OCI-LY7 (cell line): ENCODE measurements at regions not wholly inside any gene's neighbourhood (a gene's known extent, or its start where the extent isn't known, plus 50 kb on each side); places are given as distances from the start of the nearest gene placed in this dataset.

ENCODE experiments used
- BruUV-seq: library from RNA; stranded (reverse); fragments of 400-500 nt; replicated peaks from 2 replicates; lab custom pipeline; 2021; lab: Mats Ljungman, UMichigan
- CTCF ChIA-PET: fragments of 300-600 bp; sonication (Branson Sonifier 250); formaldehyde crosslinking; loops from one replicate; lab custom pipeline; 2022; ENCODE audit warnings: antibody characterized with exemption; ENCODE audit not compliant: unreplicated experiment; lab: Charles Lee
- POLR2A ChIA-PET: fragments of 300-600 bp; sonication (Branson Sonifier 250); formaldehyde crosslinking; loops from one replicate; lab custom pipeline; 2022; ENCODE audit warnings: antibody characterized with exemption; lab: Charles Lee
- DNase-seq: peaks from one replicate; pipeline ENCODE4 v3.0.0-alpha.2; 2015; ENCODE audit warnings: low spot score
- H2AFZ ChIP-seq: fragments of 200-600 bp; sonication (generic), shearing (Covaris generic); 2 replicates; pipeline ENCODE4 v1.6.1; 2014; ENCODE audit warnings: mild to moderate bottlenecking, antibody characterized with exemption, low read length, moderate library complexity
- H3K27ac ChIP-seq: fragments of 200-600 bp; sonication (generic); 2 replicates; pipeline ENCODE4 v1.5.1; 2014; ENCODE audit warnings: mixed run types, low read depth, mild to moderate bottlenecking, moderate library complexity, low read length, inconsistent platforms; ENCODE audit not compliant: poor library complexity, severe bottlenecking
- H3K36me3 ChIP-seq: fragments of 200-600 bp; sonication (generic); 2 replicates; pipeline ENCODE4 v1.6.1; 2014; ENCODE audit warnings: mild to moderate bottlenecking, antibody characterized with exemption, low read length, moderate library complexity, mixed read lengths; ENCODE audit not compliant: insufficient read depth
- H3K4me1 ChIP-seq: fragments of 200-600 bp; sonication (generic); 2 replicates; pipeline ENCODE4 v1.5.1; 2014; ENCODE audit warnings: mild to moderate bottlenecking, low read length; ENCODE audit not compliant: insufficient read depth, poor library complexity, severe bottlenecking
- H3K4me2 ChIP-seq: fragments of 200-600 bp; sonication (generic); 2 replicates; pipeline ENCODE4 v1.6.1; 2014; ENCODE audit warnings: mild to moderate bottlenecking, low read length
- H3K4me3 ChIP-seq: fragments of 200-600 bp; sonication (generic); 2 replicates; pipeline ENCODE4 v1.5.1; 2014; ENCODE audit warnings: mild to moderate bottlenecking, low read depth, low read length; ENCODE audit not compliant: poor library complexity, severe bottlenecking
- H3K79me2 ChIP-seq: fragments of 200-600 bp; sonication (generic); 2 replicates; pipeline ENCODE4 v1.6.1; 2016; ENCODE audit warnings: low read depth, mild to moderate bottlenecking, low read length, moderate library complexity, mixed read lengths; ENCODE audit not compliant: insufficient read depth
- H3K9me2 ChIP-seq: fragments of 200-600 bp; sonication (generic); 2 replicates; pipeline ENCODE4 v1.6.1; 2016; ENCODE audit warnings: mild to moderate bottlenecking, low read length, mixed read lengths; ENCODE audit not compliant: insufficient read depth
- H3K9me3 ChIP-seq: fragments of 200-600 bp; sonication (generic); 2 replicates; pipeline ENCODE4 v1.6.1; 2014; ENCODE audit warnings: mild to moderate bottlenecking, mixed run types, low read length, mixed read lengths
- H4K20me1 ChIP-seq: fragments of 200-600 bp; sonication (generic); 2 replicates; pipeline ENCODE4 v1.6.1; 2014; ENCODE audit warnings: mild to moderate bottlenecking, antibody characterized with exemption, low read length, moderate library complexity, mixed read lengths; ENCODE audit not compliant: insufficient read depth
- EZH2phosphoT487 ChIP-seq: fragments of 200-600 bp; sonication (generic); IDR thresholded peaks from 2 replicates; pipeline ENCODE4 v1.6.1; 2018; ENCODE audit warnings: low read depth, borderline replicate concordance, mild to moderate bottlenecking, mixed run types, antibody characterized with exemption, low read length, moderate library complexity, mixed read lengths
- intact Hi-C: fragments of 100-400 bp; cut with micrococcal nuclease; formaldehyde crosslinking; loops from one replicate; pipeline ENCODE4 v1.10.0; 2022; ENCODE audit not compliant: unreplicated experiment
- TF ChIP-seq, protein P1 (sequence below): fragments of 200-600 bp; sonication (generic); conservative IDR thresholded peaks from 2 replicates; pipeline ENCODE4 v1.5.1; 2014; ENCODE audit warnings: mild to moderate bottlenecking, antibody characterized with exemption, low read length, moderate library complexity, mixed read lengths

DNA sequence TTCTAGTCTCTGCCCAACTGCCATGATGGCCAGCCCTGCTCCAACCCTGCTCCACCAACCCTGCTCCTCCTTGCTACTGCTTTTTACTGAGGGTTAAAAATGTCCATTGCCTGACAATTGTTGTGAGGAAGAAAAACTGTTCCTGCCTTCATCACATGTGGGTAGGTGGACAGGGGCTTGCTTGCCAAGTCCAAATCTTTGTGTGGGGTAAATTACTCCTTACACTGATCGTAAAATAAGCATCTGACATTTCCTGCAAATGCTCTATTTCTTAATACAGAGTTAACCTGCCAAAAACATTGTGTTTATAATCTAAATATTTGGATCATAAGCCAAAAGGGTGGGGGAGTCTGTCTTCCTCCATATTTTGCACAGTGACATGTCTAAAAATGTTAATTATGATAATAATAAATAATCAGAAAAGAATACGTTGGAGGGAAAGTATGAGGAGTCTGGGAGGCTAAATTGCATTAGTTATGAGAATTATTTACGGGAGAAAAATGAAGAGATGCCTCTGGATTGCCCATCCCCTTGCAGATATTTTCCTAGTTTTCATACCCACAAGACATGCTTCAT lies 242.5 kb upstream of the TBL1XR1 start:
- BruUV-seq: no TSS peak
- no peaks in the 10 kb centered on the region for H3K79me2 ChIP-seq
- H3K4me3 ChIP-seq: no peak overlapping the region
- no peaks in the 10 kb centered on the region for H3K9me3 ChIP-seq
- no peaks in the 10 kb centered on the region for H4K20me1 ChIP-seq
- no peaks in the 10 kb centered on the region for H3K9me2 ChIP-seq
- no peak for DNase-seq
- ChIA-PET POLR2A (no interaction called here), CTCF (no interaction called here)
- no peak overlapping the region for H2AFZ ChIP-seq
- H3K36me3 ChIP-seq: no peaks in the 10 kb centered on the region
- H3K4me1 ChIP-seq: peaks cover 16% of the 10 kb centered on the region
- intact Hi-C loops: loop anchor here (5.0 kb wide), 1 partner anchor 77 kb away; no protein-coding TSS in a partner anchor
- TF ChIP-seq, protein P1, sequence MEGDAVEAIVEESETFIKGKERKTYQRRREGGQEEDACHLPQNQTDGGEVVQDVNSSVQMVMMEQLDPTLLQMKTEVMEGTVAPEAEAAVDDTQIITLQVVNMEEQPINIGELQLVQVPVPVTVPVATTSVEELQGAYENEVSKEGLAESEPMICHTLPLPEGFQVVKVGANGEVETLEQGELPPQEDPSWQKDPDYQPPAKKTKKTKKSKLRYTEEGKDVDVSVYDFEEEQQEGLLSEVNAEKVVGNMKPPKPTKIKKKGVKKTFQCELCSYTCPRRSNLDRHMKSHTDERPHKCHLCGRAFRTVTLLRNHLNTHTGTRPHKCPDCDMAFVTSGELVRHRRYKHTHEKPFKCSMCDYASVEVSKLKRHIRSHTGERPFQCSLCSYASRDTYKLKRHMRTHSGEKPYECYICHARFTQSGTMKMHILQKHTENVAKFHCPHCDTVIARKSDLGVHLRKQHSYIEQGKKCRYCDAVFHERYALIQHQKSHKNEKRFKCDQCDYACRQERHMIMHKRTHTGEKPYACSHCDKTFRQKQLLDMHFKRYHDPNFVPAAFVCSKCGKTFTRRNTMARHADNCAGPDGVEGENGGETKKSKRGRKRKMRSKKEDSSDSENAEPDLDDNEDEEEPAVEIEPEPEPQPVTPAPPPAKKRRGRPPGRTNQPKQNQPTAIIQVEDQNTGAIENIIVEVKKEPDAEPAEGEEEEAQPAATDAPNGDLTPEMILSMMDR: no peak
- TF ChIP-seq EZH2phosphoT487: no peak
- no peak overlapping the region for H3K27ac ChIP-seq
- H3K4me2 ChIP-seq: no peak overlapping the region

- no peak for DNase-seq
- H3K9me3 ChIP-seq: no peaks in the 10 kb centered on the region
- H3K4me2 ChIP-seq: no peak overlapping the region
- no TSS peak for BruUV-seq
- no peaks in the 10 kb centered on the region for H4K20me1 ChIP-seq
- no peak overlapping the region for H3K4me3 ChIP-seq
- H3K79me2 ChIP-seq: no peaks in the 10 kb centered on the region
- peaks cover 16% of the 10 kb centered on the region for H3K4me1 ChIP-seq
- no peaks in the 10 kb centered on the region for H3K9me2 ChIP-seq
- no peak overlapping the region for H2AFZ ChIP-seq
- intact Hi-C loops: loop anchor here (5.0 kb wide), 1 partner anchor 78 kb away; no protein-coding TSS in a partner anchor
- no peak for TF ChIP-seq EZH2phosphoT487
- TF ChIP-seq, protein P1: no peak
- H3K36me3 ChIP-seq: no peaks in the 10 kb centered on the region
- ChIA-PET POLR2A (no interaction called here), CTCF (no interaction called here)
- no peak overlapping the region for H3K27ac ChIP-seq
These were observed 243.3 kb upstream of the TBL1XR1 start for GRCh38 chr3:177440456-177441104.

DNA sequence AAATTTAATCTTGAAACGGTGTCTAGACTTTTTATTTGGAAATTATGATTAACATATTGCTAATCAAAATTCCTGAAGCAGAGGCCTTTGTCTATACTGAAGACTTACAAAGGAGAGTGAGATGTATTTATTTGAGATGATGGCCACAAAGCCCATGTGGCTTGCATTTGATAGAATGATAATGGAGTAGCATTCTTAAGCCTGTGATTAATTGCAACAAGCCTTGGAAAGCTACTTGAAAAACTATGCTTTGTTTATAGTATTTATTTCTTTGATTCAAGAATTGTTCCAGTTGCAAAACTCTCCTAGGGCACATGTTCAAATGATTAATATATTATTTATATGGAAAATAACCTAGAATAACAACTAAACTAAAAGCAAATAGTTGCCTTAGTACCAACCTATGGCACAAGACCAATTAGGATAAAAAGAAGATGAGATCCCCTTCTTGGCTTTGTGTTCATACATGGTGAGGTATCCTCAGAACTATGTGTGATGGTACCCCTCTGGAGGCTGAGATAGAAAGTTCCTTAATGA lies 244.1 kb upstream of the TBL1XR1 start:
- no peaks in the 10 kb centered on the region for H3K9me2 ChIP-seq
- H2AFZ ChIP-seq: peak overlapping the region; percentile 89
- H3K9me3 ChIP-seq: no peaks in the 10 kb centered on the region
- H3K79me2 ChIP-seq: no peaks in the 10 kb centered on the region
- H3K27ac ChIP-seq: peak overlapping the region; percentile 59
- ChIA-PET CTCF (no interaction called here), POLR2A (interaction anchor here (0.5 kb wide), 1 partner anchor 1807 kb away, joined by 5 read pairs; no protein-coding TSS in a partner anchor)
- H3K4me1 ChIP-seq: peaks cover 16% of the 10 kb centered on the region
- H3K4me3 ChIP-seq: no peak overlapping the region
- no peak for DNase-seq
- BruUV-seq: no TSS peak
- TF ChIP-seq, protein P1: no peak
- TF ChIP-seq EZH2phosphoT487: no peak
- H4K20me1 ChIP-seq: no peaks in the 10 kb centered on the region
- peak overlapping the region; percentile 60 for H3K4me2 ChIP-seq
- intact Hi-C loops: loop anchor here (5.0 kb wide), 1 partner anchor 79 kb away; no protein-coding TSS in a partner anchor
- H3K36me3 ChIP-seq: no peaks in the 10 kb centered on the region
